ENCODE measurements at regions not wholly inside any gene's neighbourhood (a gene's known extent, or its start where the extent isn't known, plus 50 kb on each side); places are given as distances from the start of the nearest gene placed in this dataset.

DNA sequence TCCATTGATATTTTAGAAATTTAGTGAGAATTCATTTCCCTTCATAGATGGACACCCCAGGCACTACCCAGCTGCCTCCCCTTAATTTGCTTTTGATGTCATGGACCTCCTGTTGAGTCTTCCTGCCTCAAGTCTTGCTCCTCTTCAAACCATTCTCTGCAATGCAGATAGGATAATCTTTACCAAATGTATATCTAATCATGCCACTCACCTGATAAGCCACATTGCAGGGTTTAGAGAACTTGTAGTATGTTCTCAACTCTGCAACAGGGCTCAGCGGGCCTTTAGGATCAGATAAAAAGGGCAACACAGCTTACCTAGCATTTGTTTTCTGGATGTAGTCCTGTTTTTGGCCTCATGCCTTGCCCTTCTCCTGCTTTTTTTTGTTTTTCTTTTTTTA is 234.5 kb downstream of the EMP1 start:
- H3K27me3 ChIP-seq (ENCODE audit: low read length), result no peaks in the 10 kb centered on the region
- no peaks in the 10 kb centered on the region for H3K36me3 ChIP-seq (ENCODE audit: low read depth, low read length)
- H2AFZ ChIP-seq (ENCODE audit: low read length), result no peak overlapping the region
- H3K4me2 ChIP-seq (ENCODE audit: low read length), result no peak overlapping the region
- no peaks in the 10 kb centered on the region for H4K20me1 ChIP-seq (ENCODE audit: low read length)
- CTCF ChIA-PET, result no interaction called here
- DNase-seq (no peak), ATAC-seq (no peak)
- no peak overlapping the region for H3K9ac ChIP-seq (ENCODE audit: low read length)
- no peak overlapping the region for H3K4me3 ChIP-seq (ENCODE audit: low read length)
- TF ChIP-seq EZH2 (IDR thresholded peaks at IDR 0.05; ENCODE audit: low read length, unreplicated experiment), result no peak
- TF ChIP-seq, protein P1, sequence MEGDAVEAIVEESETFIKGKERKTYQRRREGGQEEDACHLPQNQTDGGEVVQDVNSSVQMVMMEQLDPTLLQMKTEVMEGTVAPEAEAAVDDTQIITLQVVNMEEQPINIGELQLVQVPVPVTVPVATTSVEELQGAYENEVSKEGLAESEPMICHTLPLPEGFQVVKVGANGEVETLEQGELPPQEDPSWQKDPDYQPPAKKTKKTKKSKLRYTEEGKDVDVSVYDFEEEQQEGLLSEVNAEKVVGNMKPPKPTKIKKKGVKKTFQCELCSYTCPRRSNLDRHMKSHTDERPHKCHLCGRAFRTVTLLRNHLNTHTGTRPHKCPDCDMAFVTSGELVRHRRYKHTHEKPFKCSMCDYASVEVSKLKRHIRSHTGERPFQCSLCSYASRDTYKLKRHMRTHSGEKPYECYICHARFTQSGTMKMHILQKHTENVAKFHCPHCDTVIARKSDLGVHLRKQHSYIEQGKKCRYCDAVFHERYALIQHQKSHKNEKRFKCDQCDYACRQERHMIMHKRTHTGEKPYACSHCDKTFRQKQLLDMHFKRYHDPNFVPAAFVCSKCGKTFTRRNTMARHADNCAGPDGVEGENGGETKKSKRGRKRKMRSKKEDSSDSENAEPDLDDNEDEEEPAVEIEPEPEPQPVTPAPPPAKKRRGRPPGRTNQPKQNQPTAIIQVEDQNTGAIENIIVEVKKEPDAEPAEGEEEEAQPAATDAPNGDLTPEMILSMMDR (conservative IDR thresholded peaks at IDR 0.05; ENCODE audit: low read depth, low read length), result no peak
- no peak for TF ChIP-seq EZH2phosphoT487 (IDR thresholded peaks at IDR 0.05; ENCODE audit: borderline replicate concordance, low read length)
- H3K9me3 ChIP-seq (ENCODE audit: low read length), result no peaks in the 10 kb centered on the region
- POLR2A ChIA-PET (ENCODE audit: unreplicated experiment), result no interaction called here
- no peaks in the 10 kb centered on the region for H3K9me2 ChIP-seq (replicated peaks; ENCODE audit: low read length)
- no peaks in the 10 kb centered on the region for H3K79me2 ChIP-seq (ENCODE audit: low read length)
- H3K4me1 ChIP-seq (ENCODE audit: insufficient read depth, low read length), result 0 out of 2 replicates have a peak, but pooled peaks cover 5% of the 10 kb centered on the region
- intact Hi-C loops (cut with micrococcal nuclease), result no loop called here
- no peak overlapping the region for H3K27ac ChIP-seq (ENCODE audit: low read length)
- no TSS peak for BruUV-seq (replicated peaks)
- H3F3A ChIP-seq (ENCODE audit: low read length, unreplicated experiment), result no peaks in the 10 kb centered on the region

- no peaks in the 10 kb centered on the region for H3K9me3 ChIP-seq (ENCODE audit: low read length)
- TF ChIP-seq EZH2 (IDR thresholded peaks at IDR 0.05; ENCODE audit: low read length, unreplicated experiment) (no peak), EZH2phosphoT487 (IDR thresholded peaks at IDR 0.05; ENCODE audit: borderline replicate concordance, low read length) (no peak)
- TF ChIP-seq, protein P1 (conservative IDR thresholded peaks at IDR 0.05; ENCODE audit: low read depth, low read length), result no peak
- H3K4me2 ChIP-seq (ENCODE audit: low read length), result no peak overlapping the region
- no peaks in the 10 kb centered on the region for H3K79me2 ChIP-seq (ENCODE audit: low read length)
- no peak for ATAC-seq
- no peak overlapping the region for H2AFZ ChIP-seq (ENCODE audit: low read length)
- H3K36me3 ChIP-seq (ENCODE audit: low read depth, low read length), result no peaks in the 10 kb centered on the region
- no peak overlapping the region for H3K9ac ChIP-seq (ENCODE audit: low read length)
- BruUV-seq (replicated peaks), result no TSS peak
- no peak overlapping the region for H3K4me3 ChIP-seq (ENCODE audit: low read length)
- H4K20me1 ChIP-seq (ENCODE audit: low read length), result no peaks in the 10 kb centered on the region
- POLR2A ChIA-PET (ENCODE audit: unreplicated experiment), result no interaction called here
- H3K27me3 ChIP-seq (ENCODE audit: low read length), result no peaks in the 10 kb centered on the region
- no peak overlapping the region for H3K27ac ChIP-seq (ENCODE audit: low read length)
- CTCF ChIA-PET, result no interaction called here
- intact Hi-C loops (cut with micrococcal nuclease), result no loop called here
- no peaks in the 10 kb centered on the region for H3F3A ChIP-seq (ENCODE audit: low read length, unreplicated experiment)
- H3K9me2 ChIP-seq (replicated peaks; ENCODE audit: low read length), result no peaks in the 10 kb centered on the region
- no peak for DNase-seq
- H3K4me1 ChIP-seq (ENCODE audit: insufficient read depth, low read length), result peaks cover 17% of the 10 kb centered on the region
Observed at GRCh38 chr12:13428538-13429265, 232.2 kb downstream of the EMP1 start.

DNA sequence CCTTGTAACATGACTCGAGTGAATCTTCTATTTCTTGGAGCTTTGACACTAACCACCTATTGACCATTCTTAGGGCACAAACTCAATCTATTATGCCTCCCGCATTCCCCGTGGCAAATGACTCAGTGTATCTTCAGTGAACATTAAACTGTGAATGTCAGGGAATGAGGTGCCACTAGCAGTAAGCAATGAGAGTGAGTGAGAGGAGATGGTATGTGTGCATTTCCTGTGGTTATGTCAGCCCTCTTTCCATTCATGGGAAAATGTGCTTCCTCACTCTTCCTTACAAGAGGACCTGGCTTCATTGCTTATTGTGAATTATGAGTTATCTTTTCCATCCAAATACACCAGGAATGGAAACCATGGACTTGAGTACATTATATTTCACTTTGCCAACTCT is 229.2 kb downstream of the EMP1 start:
- TF ChIP-seq EZH2 (IDR thresholded peaks at IDR 0.05; ENCODE audit: low read length, unreplicated experiment) (no peak), EZH2phosphoT487 (IDR thresholded peaks at IDR 0.05; ENCODE audit: borderline replicate concordance, low read length) (no peak)
- CTCF ChIA-PET, result interaction anchor here (0.6 kb wide), 1 partner anchor 118 kb away, joined by 4 read pairs; no protein-coding TSS in a partner anchor
- H3K4me2 ChIP-seq (ENCODE audit: low read length), result peak overlapping the region; percentile 29; the same call in 1 of the 2 replicates
- intact Hi-C loops (cut with micrococcal nuclease), result no loop called here
- no peaks in the 10 kb centered on the region for H3K27me3 ChIP-seq (ENCODE audit: low read length)
- no TSS peak for BruUV-seq (replicated peaks)
- no peaks in the 10 kb centered on the region for H3F3A ChIP-seq (ENCODE audit: low read length, unreplicated experiment)
- no peaks in the 10 kb centered on the region for H3K36me3 ChIP-seq (ENCODE audit: low read depth, low read length)
- H3K9me2 ChIP-seq (replicated peaks; ENCODE audit: low read length), result no peaks in the 10 kb centered on the region
- POLR2A ChIA-PET (ENCODE audit: unreplicated experiment), result no interaction called here
- DNase-seq (peak; percentile 71), ATAC-seq (peak; percentile 59)
- no peaks in the 10 kb centered on the region for H3K79me2 ChIP-seq (ENCODE audit: low read length)
- H3K9me3 ChIP-seq (ENCODE audit: low read length), result no peaks in the 10 kb centered on the region
- H3K27ac ChIP-seq (ENCODE audit: low read length), result peak overlapping the region; percentile 19
- no peak overlapping the region for H3K4me3 ChIP-seq (ENCODE audit: low read length)
- H4K20me1 ChIP-seq (ENCODE audit: low read length), result no peaks in the 10 kb centered on the region
- no peak overlapping the region for H2AFZ ChIP-seq (ENCODE audit: low read length)
- H3K4me1 ChIP-seq (ENCODE audit: insufficient read depth, low read length), result peaks cover 17% of the 10 kb centered on the region
- no peak overlapping the region for H3K9ac ChIP-seq (ENCODE audit: low read length)
